Erythroblast (primary cell): ENCODE measurements at regions not wholly inside any gene's neighbourhood (a gene's known extent, or its start where the extent isn't known, plus 50 kb on each side); places are given as distances from the start of the nearest gene placed in this dataset.
"Not testable (repeated sequence)": the region's sequence is repeated elsewhere in the genome, so short reads cannot be mapped to it uniquely, and the experiment has no call there.

Experiments used
- DNase-seq, 2 experiments: peaks; one replicate each; lab custom pipeline; 2025; lab: John Stamatoyannopoulos, UW
- GATA1 ChIP-seq: IDR thresholded peaks from 2 replicates; pipeline ENCODE4 v1.6.1; 2011; ENCODE audit warnings: low read depth, mild to moderate bottlenecking, control low read depth, low read length, moderate library complexity
- POLR2A ChIP-seq: IDR thresholded peaks from 2 replicates; pipeline ENCODE4 v1.6.1; 2011; ENCODE audit warnings: mild to moderate bottlenecking, low read length

- DNase-seq: no peak
- no peak for TF ChIP-seq POLR2A
- TF ChIP-seq GATA1: no peak
Measured at GRCh38 chr18:5746844-5747243, 148.5 kb downstream of the TMEM200C start.

- DNase-seq: no peak
- TF ChIP-seq POLR2A: no peak
- no peak for TF ChIP-seq GATA1
Measured at GRCh38 chr18:5744659-5745058, 150.7 kb downstream of the TMEM200C start.

- no peak for DNase-seq
- no peak for TF ChIP-seq GATA1
- no peak for TF ChIP-seq POLR2A
Measured at GRCh38 chr18:5738526-5738925, 156.8 kb downstream of the TMEM200C start.

- no peak for DNase-seq
- no peak for TF ChIP-seq GATA1
Measured at GRCh38 chr18:5732318-5732717, 163.0 kb downstream of the TMEM200C start.

- no peak for DNase-seq
- TF ChIP-seq GATA1: no peak
- no peak for TF ChIP-seq POLR2A
Measured at GRCh38 chr18:5729983-5730699, 165.2 kb downstream of the TMEM200C start.

GRCh38 chr18:5728531-5728930, 166.8 kb downstream of the TMEM200C start:
- no peak for TF ChIP-seq GATA1
- TF ChIP-seq POLR2A: no peak
- no peak for DNase-seq

GRCh38 chr18:5726011-5726410, 169.3 kb downstream of the TMEM200C start:
- TF ChIP-seq POLR2A (no peak), GATA1 (no peak)
- no peak for DNase-seq

- TF ChIP-seq POLR2A: no peak
- TF ChIP-seq GATA1: no peak
- DNase-seq: no peak
Measured at GRCh38 chr18:5721924-5722323, 173.4 kb downstream of the TMEM200C start.

- no peak for DNase-seq
- no peak for TF ChIP-seq POLR2A
- TF ChIP-seq GATA1: no peak
Measured at GRCh38 chr18:5720132-5720531, 175.2 kb downstream of the TMEM200C start.

- no peak for DNase-seq
- TF ChIP-seq POLR2A (no peak), GATA1 (no peak)
Measured at GRCh38 chr18:5717256-5717655, 173.5 kb upstream of the EPB41L3 start.

- TF ChIP-seq POLR2A: no peak
- no peak for TF ChIP-seq GATA1
- DNase-seq: no peak
Measured at GRCh38 chr18:5710676-5711075, 166.9 kb upstream of the EPB41L3 start.

- TF ChIP-seq POLR2A: no peak
- no peak for TF ChIP-seq GATA1
- no peak for DNase-seq
Measured at GRCh38 chr18:5710235-5710634, 166.4 kb upstream of the EPB41L3 start.

- TF ChIP-seq POLR2A (no peak), GATA1 (no peak)
- DNase-seq: no peak
Measured at GRCh38 chr18:5709476-5710095, 165.8 kb upstream of the EPB41L3 start.

- no peak for DNase-seq
- TF ChIP-seq POLR2A (no peak), GATA1 (no peak)
Measured at GRCh38 chr18:5707586-5707985, 163.8 kb upstream of the EPB41L3 start.

- TF ChIP-seq POLR2A (no peak), GATA1 (no peak)
Measured at GRCh38 chr18:5705393-5705792, 161.6 kb upstream of the EPB41L3 start.

GRCh38 chr18:5704847-5705246, 161.1 kb upstream of the EPB41L3 start:
- no peak for TF ChIP-seq GATA1
- TF ChIP-seq POLR2A: no peak
- DNase-seq: no peak

More at GRCh38 chr18:5705393-5705792, 161.6 kb upstream of the EPB41L3 start:
- DNase-seq: no peak

- not testable (repeated sequence) for DNase-seq
Measured at GRCh38 chr18:5702016-5702415, 158.2 kb upstream of the EPB41L3 start.
